ENCODE measurements at regions not wholly inside any gene's neighbourhood (a gene's known extent, or its start where the extent isn't known, plus 50 kb on each side); places are given as distances from the start of the nearest gene placed in this dataset.

- Histone ChIP-seq H3K27ac (ENCODE audit: low read depth, low read length) (no peak overlapping the region), H3K79me2 (ENCODE audit: insufficient read depth, low read length) (no peaks in the 10 kb centered on the region), H3K4me2 (ENCODE audit: low read length) (no peak overlapping the region), H2AFZ (ENCODE audit: low read depth, low read length) (no peak overlapping the region), H3K4me1 (ENCODE audit: insufficient read depth, low read length) (no peaks in the 10 kb centered on the region), H4K20me1 (ENCODE audit: insufficient read depth, low read length) (no peaks in the 10 kb centered on the region), H3K9me3 (ENCODE audit: insufficient read depth, low read depth, low read length) (no peaks in the 10 kb centered on the region), H3K4me3 (ENCODE audit: insufficient read depth, low read depth, low read length) (no peak overlapping the region), H3K36me3 (ENCODE audit: insufficient read depth, low read length) (no peaks in the 10 kb centered on the region), H3K9ac (ENCODE audit: low read length) (no peak overlapping the region), H3K27me3 (ENCODE audit: insufficient read depth, low read length) (no peaks in the 10 kb centered on the region)
- peaks cover 2% of the 10 kb centered on the region for H3K27me3 Mint-ChIP-seq (ENCODE audit: low read depth, unreplicated experiment)
- TF ChIP-seq EZH2 (IDR thresholded peaks at IDR 0.05; ENCODE audit: insufficient read depth, low read length) (no peak), CTCF (IDR thresholded peaks at IDR 0.05; ENCODE audit: insufficient read depth, low read depth, low read length) (no peak)
- H3K36me3 Mint-ChIP-seq (ENCODE audit: low read depth, unreplicated experiment): no peaks in the 10 kb centered on the region
- H3K4me1 Mint-ChIP-seq (ENCODE audit: low read depth, unreplicated experiment): peaks cover 5% of the 10 kb centered on the region
- no peak for DNase-seq (ENCODE audit: low read depth)
- no peaks in the 10 kb centered on the region for H3K9me3 Mint-ChIP-seq (ENCODE audit: unreplicated experiment)
- FAIRE-seq: no peak
- no peak overlapping the region for H3K27ac Mint-ChIP-seq (ENCODE audit: unreplicated experiment)
- no peak overlapping the region for H3K4me3 Mint-ChIP-seq (ENCODE audit: unreplicated experiment)
Observed at GRCh38 chr13:40428354-40428753, 238.1 kb downstream of the FOXO1 start.

- no peak overlapping the region for H3K4me3 ChIP-seq (ENCODE audit: insufficient read depth, low read depth, low read length)
- Mint-ChIP-seq H3K4me3 (ENCODE audit: unreplicated experiment) (no peak overlapping the region), H3K27me3 (ENCODE audit: low read depth, unreplicated experiment) (peaks cover 2% of the 10 kb centered on the region), H3K27ac (ENCODE audit: unreplicated experiment) (no peak overlapping the region), H3K9me3 (ENCODE audit: unreplicated experiment) (peaks cover under 1% of the 10 kb centered on the region), H3K4me1 (ENCODE audit: low read depth, unreplicated experiment) (peaks cover 5% of the 10 kb centered on the region), H3K36me3 (ENCODE audit: low read depth, unreplicated experiment) (no peaks in the 10 kb centered on the region)
- no peak overlapping the region for H3K9ac ChIP-seq (ENCODE audit: low read length)
- DNase-seq (ENCODE audit: low read depth): no peak
- H3K27me3 ChIP-seq (ENCODE audit: insufficient read depth, low read length): no peaks in the 10 kb centered on the region
- H3K9me3 ChIP-seq (ENCODE audit: insufficient read depth, low read depth, low read length): no peaks in the 10 kb centered on the region
- no peak for FAIRE-seq
- no peak overlapping the region for H2AFZ ChIP-seq (ENCODE audit: low read depth, low read length)
- H3K4me2 ChIP-seq (ENCODE audit: low read length): no peak overlapping the region
- H3K27ac ChIP-seq (ENCODE audit: low read depth, low read length): no peak overlapping the region
- H3K36me3 ChIP-seq (ENCODE audit: insufficient read depth, low read length): no peaks in the 10 kb centered on the region
- no peaks in the 10 kb centered on the region for H3K79me2 ChIP-seq (ENCODE audit: insufficient read depth, low read length)
- TF ChIP-seq EZH2 (IDR thresholded peaks at IDR 0.05; ENCODE audit: insufficient read depth, low read length) (no peak), CTCF (IDR thresholded peaks at IDR 0.05; ENCODE audit: insufficient read depth, low read depth, low read length) (no peak)
- H4K20me1 ChIP-seq (ENCODE audit: insufficient read depth, low read length): no peaks in the 10 kb centered on the region
- H3K4me1 ChIP-seq (ENCODE audit: insufficient read depth, low read length): no peaks in the 10 kb centered on the region
Observed at GRCh38 chr13:40429706-40430545, 236.5 kb downstream of the FOXO1 start.

All from astrocyte (in vitro differentiated cells and primary cell).